NCI-H345 (cell line): ENCODE measurements at regions not wholly inside any gene's neighbourhood (a gene's known extent, or its start where the extent isn't known, plus 50 kb on each side); places are given as distances from the start of the nearest gene placed in this dataset.

ENCODE experiments used
- DNase-seq: peaks from one replicate; lab custom pipeline; 2025; lab: John Stamatoyannopoulos, UW

GRCh38 chr2:66846887-66847286 lies 412.0 kb downstream of the MEIS1 start:
- DNase-seq, result no peak

- DNase-seq, result no peak
Observed at GRCh38 chr2:66849153-66849755, 414.3 kb downstream of the MEIS1 start.

- no peak for DNase-seq
Observed at GRCh38 chr2:66850376-66850775, 415.5 kb downstream of the MEIS1 start.

GRCh38 chr2:66851449-66851872 lies 416.5 kb downstream of the MEIS1 start:
- no peak for DNase-seq

GRCh38 chr2:66852953-66853352 lies 418.0 kb downstream of the MEIS1 start:
- DNase-seq, result peak; percentile 32

GRCh38 chr2:66853585-66853984 lies 418.7 kb downstream of the MEIS1 start:
- no peak for DNase-seq

- no peak for DNase-seq
Observed at GRCh38 chr2:66854298-66854697, 419.4 kb downstream of the MEIS1 start.

- no peak for DNase-seq
Observed at GRCh38 chr2:66862885-66863650, 428.1 kb downstream of the MEIS1 start.

GRCh38 chr2:66865161-66865560 lies 430.2 kb downstream of the MEIS1 start:
- DNase-seq, result no peak

- no peak for DNase-seq
Observed at GRCh38 chr2:66866331-66867062, 431.6 kb downstream of the MEIS1 start.

- DNase-seq, result no peak
Observed at GRCh38 chr2:66867063-66867441, 432.1 kb downstream of the MEIS1 start.

GRCh38 chr2:66869076-66869475 lies 434.2 kb downstream of the MEIS1 start:
- no peak for DNase-seq

GRCh38 chr2:66872081-66872985 lies 437.4 kb downstream of the MEIS1 start:
- no peak for DNase-seq

GRCh38 chr2:66872986-66873754 lies 438.2 kb downstream of the MEIS1 start:
- no peak for DNase-seq

- DNase-seq, result no peak
Observed at GRCh38 chr2:66874411-66874810, 439.5 kb downstream of the MEIS1 start.

GRCh38 chr2:66875941-66876462 lies 441.1 kb downstream of the MEIS1 start:
- no peak for DNase-seq

- no peak for DNase-seq
Observed at GRCh38 chr2:66885775-66886383, 451.0 kb downstream of the MEIS1 start.

- DNase-seq, result no peak
Observed at GRCh38 chr2:66888246-66888645, 453.3 kb downstream of the MEIS1 start.

GRCh38 chr2:66888791-66889631 lies 454.1 kb downstream of the MEIS1 start:
- no peak for DNase-seq

- DNase-seq, result no peak
Observed at GRCh38 chr2:66889632-66889882, 454.6 kb downstream of the MEIS1 start.
